HepG2 (cell line): ENCODE measurements at regions not wholly inside any gene's neighbourhood (a gene's known extent, or its start where the extent isn't known, plus 50 kb on each side); places are given as distances from the start of the nearest gene placed in this dataset.

ENCODE experiments used
- ATAC-seq: fragments of 200-7000 bp; cut with Tn5 transposase; 3 replicates; pipeline ENCODE4 v1.9.1; 2020; ENCODE audit warnings: mild to moderate bottlenecking, moderate library complexity
- BruUV-seq: library from RNA; stranded (reverse); fragments of 400-500 nt; replicated peaks from 2 replicates; lab custom pipeline; 2021; lab: Mats Ljungman, UMichigan
- CTCF ChIA-PET: fragments of 300-600 bp; formaldehyde crosslinking; extraction: SDS; loops from one replicate; lab custom pipeline; 2021; ENCODE audit warnings: low total read pairs, inconsistent platforms, low intra/inter-chr PET ratio; lab: Yijun Ruan, JAX
- POLR2A ChIA-PET: fragments of 350-600 bp; sonication (Branson Sonifier 250); formaldehyde crosslinking; loops from one replicate; lab custom pipeline; 2020; ENCODE audit warnings: antibody characterized with exemption, inconsistent platforms; lab: Yijun Ruan, JAX
- DNase-seq: peaks from one replicate; pipeline ENCODE4 v3.0.0-alpha.2; 2015; ENCODE audit warnings: low spot score
- FAIRE-seq: peaks from 3 replicates; lab custom pipeline; 2011; peaks lifted over from hg19 to GRCh38; lab: Jason Lieb, UNC
- H2AFZ ChIP-seq: one replicate; pipeline ENCODE4 v1.6.1; 2011; ENCODE audit warnings: low read length, inconsistent platforms
- H3K27ac ChIP-seq: fragments of 300-600 bp; 3 replicates; pipeline ENCODE4 v1.8.0; 2011; ENCODE audit warnings: mixed run types, mild to moderate bottlenecking, mixed read lengths, low read length, inconsistent platforms; ENCODE audit not compliant: insufficient read depth; ENCODE audit errors: extremely low read length
- H3K27me3 ChIP-seq, 2 experiments: fragments of 200-600 bp in 1 of 2; 2 replicates in 1 of 2; 3 replicates in 1 of 2; pipeline versions ENCODE4 v1.6.0 to v1.8.0; 2011; ENCODE audit warnings: low read length in 2 of 2, mild to moderate bottlenecking in 2 of 2, moderate library complexity in 2 of 2, inconsistent platforms in 1 of 2; ENCODE audit not compliant: insufficient read depth in 2 of 2, control insufficient read depth in 1 of 2
- H3K36me3 ChIP-seq, 2 experiments: fragments of 200-600 bp in 1 of 2; replicated peaks in 1 of 2; 2 replicates in 1 of 2; 3 replicates in 1 of 2; pipeline versions ENCODE4 v1.5.1 to v1.8.0; 2011; ENCODE audit warnings: low read length in 2 of 2, inconsistent platforms in 1 of 2; ENCODE audit not compliant: insufficient read depth in 2 of 2, control insufficient read depth in 1 of 2
- H3K4me1 ChIP-seq: 2 replicates; pipeline ENCODE4 v1.5.1; 2012; ENCODE audit warnings: low read length, inconsistent platforms; ENCODE audit not compliant: insufficient read depth
- H3K4me2 ChIP-seq: 2 replicates; pipeline ENCODE4 v1.6.0; 2011; ENCODE audit warnings: low read depth, low read length, inconsistent platforms
- H3K4me3 ChIP-seq, 3 experiments: fragments of 200-600 bp in 1 of 3; sonication (generic), shearing (Covaris generic) in 1 of 3; replicated peaks in 1 of 3; 2 replicates each; pipeline ENCODE4 v1.5.1; 2011 to 2016; ENCODE audit warnings: low read length in 3 of 3, inconsistent platforms in 2 of 3, low read depth in 2 of 3, mild to moderate bottlenecking in 2 of 3, control low read depth in 1 of 3, mixed read lengths in 1 of 3; ENCODE audit not compliant: insufficient read depth in 1 of 3
- H3K79me2 ChIP-seq: one replicate; pipeline ENCODE4 v1.6.1; 2011; ENCODE audit warnings: low read length, inconsistent platforms; ENCODE audit not compliant: insufficient read depth
- H3K9ac ChIP-seq: 2 replicates; pipeline ENCODE4 v1.6.0; 2011; ENCODE audit warnings: mild to moderate bottlenecking, low read depth, low read length, inconsistent platforms; ENCODE audit not compliant: insufficient read depth
- H3K9me3 ChIP-seq: 2 replicates; pipeline ENCODE4 v1.5.1; 2012; ENCODE audit warnings: mild to moderate bottlenecking, low read length
- H4K20me1 ChIP-seq: 2 replicates; pipeline ENCODE4 v1.6.0; 2011; ENCODE audit warnings: inconsistent platforms, mild to moderate bottlenecking, low read length, moderate library complexity; ENCODE audit not compliant: insufficient read depth
- KIAA2018 ChIP-seq: sonication (generic); formaldehyde crosslinking; IDR thresholded peaks from 2 replicates; pipeline ENCODE4 v1.5.0; 2020; ENCODE audit warnings: mild to moderate bottlenecking, missing genetic modification reagents, borderline replicate concordance
- MATR3 ChIP-seq: sonication (generic); formaldehyde crosslinking; IDR thresholded peaks from 2 replicates; pipeline ENCODE4 v1.4.0; 2020; ENCODE audit warnings: missing genetic modification reagents
- NCOA5 ChIP-seq: sonication (generic); formaldehyde crosslinking; IDR thresholded peaks from 2 replicates; pipeline ENCODE4 v1.4.0; 2020; ENCODE audit warnings: missing genetic modification reagents
- PHF20 ChIP-seq: sonication (generic); formaldehyde crosslinking; IDR thresholded peaks from 2 replicates; pipeline ENCODE4 v1.5.0; 2020; ENCODE audit warnings: mild to moderate bottlenecking, missing genetic modification reagents
- SMAD3 ChIP-seq: sonication (generic); formaldehyde crosslinking; IDR thresholded peaks from 2 replicates; pipeline ENCODE4 v1.4.0; 2020; ENCODE audit warnings: missing genetic modification reagents
- SRSF4 ChIP-seq: fragments of 200-400 bp; formaldehyde crosslinking; IDR thresholded peaks from one replicate; pipeline ENCODE4 v1.6.1; 2018; ENCODE audit warnings: mild to moderate bottlenecking, low read depth, low read length, moderate library complexity; ENCODE audit not compliant: poor library complexity, severe bottlenecking
- TP53 ChIP-seq: sonication (generic); formaldehyde crosslinking; conservative IDR thresholded peaks from 2 replicates; pipeline ENCODE4 v1.4.0; 2020; ENCODE audit warnings: missing genetic modification reagents
- ZBTB44 ChIP-seq: sonication (generic); formaldehyde crosslinking; IDR thresholded peaks from 2 replicates; pipeline ENCODE4 v1.4.0; 2020; ENCODE audit warnings: missing genetic modification reagents
- ZFY ChIP-seq: sonication (generic); formaldehyde crosslinking; IDR thresholded peaks from 2 replicates; pipeline ENCODE4 v1.4.0; 2020; ENCODE audit warnings: missing genetic modification reagents
- ZNF276 ChIP-seq: sonication (generic); formaldehyde crosslinking; IDR thresholded peaks from 2 replicates; pipeline ENCODE4 v1.4.0; 2020; ENCODE audit warnings: mild to moderate bottlenecking, low read depth, missing genetic modification reagents
- ZNF672 ChIP-seq: sonication (generic); formaldehyde crosslinking; IDR thresholded peaks from 2 replicates; pipeline ENCODE4 v1.8.1; 2022; ENCODE audit warnings: missing genetic modification reagents
- ZNF773 ChIP-seq: sonication (generic); formaldehyde crosslinking; IDR thresholded peaks from 2 replicates; pipeline ENCODE4 v1.4.0; 2020; ENCODE audit warnings: missing genetic modification reagents, borderline replicate concordance
- WGBS: methylation state at CpG from one replicate; pipeline ENCODE4 v1.1.6; 2017; ENCODE audit warnings: low lambda C conversion rate; 5-methylcytosine and 5-hydroxymethylcytosine counted together
- in situ Hi-C: cut with HindIII; loops from 2 replicates; pipeline ENCODE4 v1.10.0; 2017; ENCODE audit warnings: low pct_unique_long_range_greater_than_20kb; ENCODE audit not compliant: extremely low pct_ligation_motif_present
- intact Hi-C: fragments of 100-400 bp; cut with micrococcal nuclease; formaldehyde crosslinking; loops from one replicate; pipeline ENCODE4 v1.10.0; 2022; ENCODE audit not compliant: unreplicated experiment
- TF ChIP-seq, protein P1 (sequence below): IDR thresholded peaks from 2 replicates; pipeline ENCODE4 v1.6.1; 2016; ENCODE audit warnings: control low read depth

DNA sequence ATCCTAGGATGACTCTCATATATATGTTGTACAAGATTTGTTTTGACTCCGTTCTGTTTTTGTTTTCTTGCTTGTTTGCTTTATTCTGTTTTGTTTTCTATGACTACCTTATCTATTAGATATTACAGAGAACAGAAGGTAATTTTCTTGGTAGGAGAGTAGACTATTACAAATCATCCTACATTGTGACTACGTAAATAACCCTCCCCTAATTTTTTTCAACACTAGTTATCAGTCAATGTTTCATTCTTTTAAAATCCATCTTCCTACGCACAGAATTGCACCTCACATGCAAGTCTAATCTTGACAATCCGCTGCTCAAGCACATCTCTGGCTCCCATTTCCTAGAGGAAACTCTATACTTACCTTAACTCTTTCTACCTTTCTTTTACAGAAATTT is 792.3 kb upstream of the PIK3C3 start:
- H3K4me1 ChIP-seq, result no peaks in the 10 kb centered on the region
- WGBS, result 13% methylated on average over 4 of the region's 4 CpGs
- ATAC-seq (no peak), FAIRE-seq (no peak), DNase-seq (no peak)
- H3K9ac ChIP-seq, result no peak overlapping the region
- no peak for TF ChIP-seq ZFY (CRISPR knock-in tag)
- TF ChIP-seq ZNF773 (CRISPR knock-in tag), result no peak
- TF ChIP-seq SRSF4, result no peak
- TF ChIP-seq, protein P1, sequence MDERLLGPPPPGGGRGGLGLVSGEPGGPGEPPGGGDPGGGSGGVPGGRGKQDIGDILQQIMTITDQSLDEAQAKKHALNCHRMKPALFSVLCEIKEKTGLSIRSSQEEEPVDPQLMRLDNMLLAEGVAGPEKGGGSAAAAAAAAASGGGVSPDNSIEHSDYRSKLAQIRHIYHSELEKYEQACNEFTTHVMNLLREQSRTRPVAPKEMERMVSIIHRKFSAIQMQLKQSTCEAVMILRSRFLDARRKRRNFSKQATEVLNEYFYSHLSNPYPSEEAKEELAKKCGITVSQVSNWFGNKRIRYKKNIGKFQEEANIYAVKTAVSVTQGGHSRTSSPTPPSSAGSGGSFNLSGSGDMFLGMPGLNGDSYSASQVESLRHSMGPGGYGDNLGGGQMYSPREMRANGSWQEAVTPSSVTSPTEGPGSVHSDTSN (CRISPR knock-in tag), result no peak
- no peak for TF ChIP-seq SMAD3 (CRISPR knock-in tag)
- no peak for TF ChIP-seq PHF20 (CRISPR knock-in tag)
- no peak for TF ChIP-seq NCOA5
- no peak for TF ChIP-seq ZNF672 (CRISPR knock-in tag)
- TF ChIP-seq MATR3, result no peak
- TF ChIP-seq TP53 (CRISPR knock-in tag), result no peak
- TF ChIP-seq ZBTB44 (CRISPR knock-in tag), result no peak
- no peak for TF ChIP-seq KIAA2018
- TF ChIP-seq ZNF276 (CRISPR knock-in tag), result no peak
- no peaks in the 10 kb centered on the region for H3K79me2 ChIP-seq
- ChIA-PET CTCF (no interaction called here), POLR2A (no interaction called here)
- no peaks in the 10 kb centered on the region for H4K20me1 ChIP-seq
- H3K27ac ChIP-seq, result no peak overlapping the region
- no peaks in the 10 kb centered on the region for H3K27me3 ChIP-seq
- H3K4me3 ChIP-seq, result no peak overlapping the region
- H3K4me2 ChIP-seq, result no peak overlapping the region
- H2AFZ ChIP-seq, result no peak overlapping the region
- no TSS peak for BruUV-seq
- H3K9me3 ChIP-seq, result no peaks in the 10 kb centered on the region
- in situ Hi-C loops (no loop called here), intact Hi-C loops (no loop called here)
- no peaks in the 10 kb centered on the region for H3K36me3 ChIP-seq
